Cardiac muscle cell (in vitro differentiated cells and primary cell): ENCODE measurements at regions not wholly inside any gene's neighbourhood (a gene's known extent, or its start where the extent isn't known, plus 50 kb on each side); places are given as distances from the start of the nearest gene placed in this dataset.

Experiments
- DNase-seq, 2 donors: peaks; one replicate each; pipeline versions ENCODE4 v3.0.0 to v3.0.0-alpha.2; 2010 to 2017; ENCODE audit warnings: low read depth in 1 of 2, low spot score in 1 of 2
- H3K27ac ChIP-seq: fragments of 200-600 bp; sonication (generic); 2 replicates; pipeline ENCODE4 v1.5.1; 2016
- H3K27me3 ChIP-seq: fragments of 200-600 bp; sonication (generic); 2 replicates; pipeline ENCODE4 v1.6.0; 2016; ENCODE audit warnings: control low read depth
- H3K36me3 ChIP-seq: fragments of 200-600 bp; sonication (generic); 2 replicates; pipeline ENCODE4 v1.5.1; 2016; ENCODE audit warnings: control low read depth
- H3K4me1 ChIP-seq: fragments of 200-600 bp; sonication (generic); 2 replicates; pipeline ENCODE4 v1.8.1; 2017; ENCODE audit warnings: low read depth, mild to moderate bottlenecking, mixed run types
- H3K4me3 ChIP-seq: fragments of 200-600 bp; sonication (generic); 2 replicates; pipeline ENCODE4 v1.5.1; 2016; ENCODE audit warnings: mild to moderate bottlenecking
- H3K9me3 ChIP-seq: fragments of 200-600 bp; sonication (generic); 2 replicates; pipeline ENCODE4 v1.5.1; 2017; ENCODE audit warnings: low read depth, mild to moderate bottlenecking, control low read depth
- TF ChIP-seq, protein P1 (sequence below): IDR thresholded peaks from 2 replicates; pipeline ENCODE4 v1.5.1; 2012; ENCODE audit warnings: low read depth, mild to moderate bottlenecking, low read length

DNA sequence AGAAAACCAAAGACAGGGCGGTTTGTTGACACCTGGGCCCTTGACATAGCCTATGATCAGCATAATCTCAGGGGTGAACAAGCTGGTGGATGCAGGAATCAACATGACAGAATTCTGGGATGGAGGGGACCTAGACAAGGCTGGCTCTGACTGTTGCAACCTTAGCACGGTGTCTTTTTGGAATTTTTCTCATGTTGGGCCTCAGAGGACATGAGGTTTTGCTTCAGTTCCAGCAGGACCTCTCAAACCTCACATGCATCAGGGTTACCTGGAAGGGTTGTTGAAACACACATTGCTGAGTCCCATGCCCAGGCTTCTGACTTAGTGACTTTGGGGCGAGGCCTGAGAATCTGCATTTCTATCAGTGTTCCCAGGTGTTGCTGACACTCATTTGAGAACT lies 345.6 kb upstream of the B3GAT1 start:
- Histone ChIP-seq H3K4me3 (no peak overlapping the region), H3K9me3 (no peaks in the 10 kb centered on the region), H3K36me3 (no peaks in the 10 kb centered on the region), H3K4me1 (no peaks in the 10 kb centered on the region), H3K27me3 (no peaks in the 10 kb centered on the region), H3K27ac (no peak overlapping the region)
- DNase-seq: no peak
- TF ChIP-seq, protein P1, sequence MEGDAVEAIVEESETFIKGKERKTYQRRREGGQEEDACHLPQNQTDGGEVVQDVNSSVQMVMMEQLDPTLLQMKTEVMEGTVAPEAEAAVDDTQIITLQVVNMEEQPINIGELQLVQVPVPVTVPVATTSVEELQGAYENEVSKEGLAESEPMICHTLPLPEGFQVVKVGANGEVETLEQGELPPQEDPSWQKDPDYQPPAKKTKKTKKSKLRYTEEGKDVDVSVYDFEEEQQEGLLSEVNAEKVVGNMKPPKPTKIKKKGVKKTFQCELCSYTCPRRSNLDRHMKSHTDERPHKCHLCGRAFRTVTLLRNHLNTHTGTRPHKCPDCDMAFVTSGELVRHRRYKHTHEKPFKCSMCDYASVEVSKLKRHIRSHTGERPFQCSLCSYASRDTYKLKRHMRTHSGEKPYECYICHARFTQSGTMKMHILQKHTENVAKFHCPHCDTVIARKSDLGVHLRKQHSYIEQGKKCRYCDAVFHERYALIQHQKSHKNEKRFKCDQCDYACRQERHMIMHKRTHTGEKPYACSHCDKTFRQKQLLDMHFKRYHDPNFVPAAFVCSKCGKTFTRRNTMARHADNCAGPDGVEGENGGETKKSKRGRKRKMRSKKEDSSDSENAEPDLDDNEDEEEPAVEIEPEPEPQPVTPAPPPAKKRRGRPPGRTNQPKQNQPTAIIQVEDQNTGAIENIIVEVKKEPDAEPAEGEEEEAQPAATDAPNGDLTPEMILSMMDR: no peak

DNA sequence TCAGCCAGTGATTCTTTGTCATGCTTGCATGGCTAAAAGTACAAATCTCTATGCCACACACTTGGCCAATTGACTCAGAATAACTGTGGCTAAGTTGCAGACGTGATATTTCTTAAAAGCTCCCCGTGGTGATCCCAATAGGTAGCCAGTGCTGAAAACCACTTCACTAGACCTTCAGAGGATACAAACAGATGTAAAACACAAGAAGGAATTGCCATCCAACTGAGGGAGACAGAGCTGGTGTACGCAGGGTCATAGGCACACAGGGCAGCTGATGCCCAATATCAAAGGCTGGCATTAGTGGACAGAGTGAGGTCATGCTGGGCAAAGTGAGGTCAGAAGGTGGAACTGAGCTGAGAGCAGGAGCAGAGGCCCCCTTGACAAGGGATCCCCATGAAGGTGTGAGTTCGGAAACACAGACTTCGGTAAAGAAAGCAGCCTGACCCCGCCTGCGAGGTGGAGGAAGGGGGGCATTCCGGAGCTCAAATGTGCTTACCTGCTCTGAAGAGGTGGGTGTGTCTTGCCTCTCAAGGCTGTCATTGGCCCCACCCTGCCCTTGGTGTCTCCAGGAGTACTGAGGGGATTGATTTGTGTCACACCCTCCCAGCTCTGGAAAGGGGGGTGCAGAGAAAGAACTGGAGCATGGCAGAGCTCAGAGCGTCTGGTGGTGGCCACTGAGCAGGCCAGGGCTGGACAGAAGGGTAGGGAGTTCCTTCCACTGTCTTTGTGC lies 344.9 kb upstream of the B3GAT1 start:
- TF ChIP-seq, protein P1: no peak

GRCh38 chr11:134755535-134755934 lies 343.5 kb upstream of the B3GAT1 start:
- TF ChIP-seq, protein P1: no peak
- peaks cover 7% of the 10 kb centered on the region for H3K4me1 ChIP-seq
- H3K4me3 ChIP-seq: no peak overlapping the region
- no peaks in the 10 kb centered on the region for H3K27me3 ChIP-seq
- DNase-seq: no peak
- no peaks in the 10 kb centered on the region for H3K36me3 ChIP-seq
- H3K9me3 ChIP-seq: no peaks in the 10 kb centered on the region
- H3K27ac ChIP-seq: no peak overlapping the region

More for the DNA sequence above, 344.9 kb upstream of the B3GAT1 start:
- DNase-seq: no peak
- no peaks in the 10 kb centered on the region for H3K36me3 ChIP-seq
- no peaks in the 10 kb centered on the region for H3K27me3 ChIP-seq
- no peak overlapping the region for H3K4me3 ChIP-seq
- no peaks in the 10 kb centered on the region for H3K4me1 ChIP-seq
- no peak overlapping the region for H3K27ac ChIP-seq
- no peaks in the 10 kb centered on the region for H3K9me3 ChIP-seq

GRCh38 chr11:134754521-134755198 lies 342.6 kb upstream of the B3GAT1 start:
- no peak for DNase-seq
- Histone ChIP-seq H3K4me3 (no peak overlapping the region), H3K27me3 (no peaks in the 10 kb centered on the region), H3K36me3 (no peaks in the 10 kb centered on the region), H3K4me1 (peaks cover 7% of the 10 kb centered on the region), H3K27ac (no peak overlapping the region), H3K9me3 (no peaks in the 10 kb centered on the region)
- TF ChIP-seq, protein P1: no peak

- H3K27me3 ChIP-seq: no peaks in the 10 kb centered on the region
- H3K4me1 ChIP-seq: peaks cover 7% of the 10 kb centered on the region
- H3K9me3 ChIP-seq: no peaks in the 10 kb centered on the region
- DNase-seq: no peak
- H3K36me3 ChIP-seq: no peaks in the 10 kb centered on the region
- H3K4me3 ChIP-seq: no peak overlapping the region
- H3K27ac ChIP-seq: no peak overlapping the region
- TF ChIP-seq, protein P1: no peak
These were observed 341.9 kb upstream of the B3GAT1 start for GRCh38 chr11:134753771-134754520.
